Esophagus squamous epithelium (tissue), 4 donors: ENCODE measurements at regions not wholly inside any gene's neighbourhood (a gene's known extent, or its start where the extent isn't known, plus 50 kb on each side); places are given as distances from the start of the nearest gene placed in this dataset.

Experiments used
- POLR2A ChIP-seq, 4 donors: fragments of 450-650 bp; IDR thresholded peaks; one replicate each; pipeline ENCODE4 v1.6.1; 2017; ENCODE audit warnings: antibody characterized with exemption in 4 of 4, mild to moderate bottlenecking in 4 of 4, moderate library complexity in 3 of 4
- TF ChIP-seq, protein P1 (sequence below), 6 experiments: fragments of 450-650 bp in 4 of 6; fragments of 200-600 bp in 2 of 6; sonication (generic) in 2 of 6; IDR thresholded peaks; one replicate each; pipeline ENCODE4 v1.5.1; 2016 to 2019; ENCODE audit warnings: antibody characterized with exemption in 6 of 6, mild to moderate bottlenecking in 4 of 6, moderate library complexity in 4 of 6

DNA sequence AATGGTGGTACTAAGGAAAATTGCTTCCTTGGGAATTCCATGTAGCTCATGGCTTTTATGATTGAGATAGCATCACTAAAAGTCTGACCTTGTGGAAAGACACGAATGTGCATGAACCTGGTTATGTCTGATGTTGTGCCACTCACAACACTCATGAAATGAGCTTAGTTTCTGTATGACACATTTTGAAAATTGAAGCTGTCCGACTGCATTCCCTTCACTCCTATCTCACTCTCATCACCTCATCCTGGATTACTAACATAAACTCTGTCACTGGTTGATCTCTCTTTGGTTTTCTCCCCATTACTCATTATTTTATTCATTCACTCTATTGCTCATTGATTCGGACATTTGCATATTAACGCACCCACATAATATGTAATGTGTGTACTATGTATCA lies 190.0 kb upstream of the VWC2 start:
- TF ChIP-seq, protein P1, sequence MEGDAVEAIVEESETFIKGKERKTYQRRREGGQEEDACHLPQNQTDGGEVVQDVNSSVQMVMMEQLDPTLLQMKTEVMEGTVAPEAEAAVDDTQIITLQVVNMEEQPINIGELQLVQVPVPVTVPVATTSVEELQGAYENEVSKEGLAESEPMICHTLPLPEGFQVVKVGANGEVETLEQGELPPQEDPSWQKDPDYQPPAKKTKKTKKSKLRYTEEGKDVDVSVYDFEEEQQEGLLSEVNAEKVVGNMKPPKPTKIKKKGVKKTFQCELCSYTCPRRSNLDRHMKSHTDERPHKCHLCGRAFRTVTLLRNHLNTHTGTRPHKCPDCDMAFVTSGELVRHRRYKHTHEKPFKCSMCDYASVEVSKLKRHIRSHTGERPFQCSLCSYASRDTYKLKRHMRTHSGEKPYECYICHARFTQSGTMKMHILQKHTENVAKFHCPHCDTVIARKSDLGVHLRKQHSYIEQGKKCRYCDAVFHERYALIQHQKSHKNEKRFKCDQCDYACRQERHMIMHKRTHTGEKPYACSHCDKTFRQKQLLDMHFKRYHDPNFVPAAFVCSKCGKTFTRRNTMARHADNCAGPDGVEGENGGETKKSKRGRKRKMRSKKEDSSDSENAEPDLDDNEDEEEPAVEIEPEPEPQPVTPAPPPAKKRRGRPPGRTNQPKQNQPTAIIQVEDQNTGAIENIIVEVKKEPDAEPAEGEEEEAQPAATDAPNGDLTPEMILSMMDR (IDR thresholded peaks at IDR 0.05), result no peak
- no peak for TF ChIP-seq POLR2A (IDR thresholded peaks at IDR 0.05)
